H1 (cell line): ENCODE measurements at regions not wholly inside any gene's neighbourhood (a gene's known extent, or its start where the extent isn't known, plus 50 kb on each side); places are given as distances from the start of the nearest gene placed in this dataset.
"Not testable (repeated sequence)": the region's sequence is repeated elsewhere in the genome, so short reads cannot be mapped to it uniquely, and the experiment has no call there.

Experiments used
- CBX5 ChIP-seq: fragments of 300-800, 300-1000 bp; sonication (generic); IDR thresholded peaks from 2 replicates; pipeline ENCODE4 v1.7.1; 2016; ENCODE audit warnings: antibody characterized with exemption, low read length, low read depth
- HDAC6 ChIP-seq: IDR thresholded peaks from one replicate; pipeline ENCODE4 v1.7.1; 2012; ENCODE audit warnings: low read depth, mild to moderate bottlenecking, inconsistent platforms, low read length, moderate library complexity
- KDM1A ChIP-seq: fragments of 200-600, 300-600 bp; sonication (generic); IDR thresholded peaks from 2 replicates; pipeline ENCODE4 v1.7.1; 2016; ENCODE audit warnings: mild to moderate bottlenecking, low read length, borderline replicate concordance
- KDM5A ChIP-seq: fragments of 200-600 bp; IDR thresholded peaks from 2 replicates; pipeline ENCODE4 v1.7.1; 2012; ENCODE audit warnings: mild to moderate bottlenecking, low read length, inconsistent platforms, mixed read lengths

DNA sequence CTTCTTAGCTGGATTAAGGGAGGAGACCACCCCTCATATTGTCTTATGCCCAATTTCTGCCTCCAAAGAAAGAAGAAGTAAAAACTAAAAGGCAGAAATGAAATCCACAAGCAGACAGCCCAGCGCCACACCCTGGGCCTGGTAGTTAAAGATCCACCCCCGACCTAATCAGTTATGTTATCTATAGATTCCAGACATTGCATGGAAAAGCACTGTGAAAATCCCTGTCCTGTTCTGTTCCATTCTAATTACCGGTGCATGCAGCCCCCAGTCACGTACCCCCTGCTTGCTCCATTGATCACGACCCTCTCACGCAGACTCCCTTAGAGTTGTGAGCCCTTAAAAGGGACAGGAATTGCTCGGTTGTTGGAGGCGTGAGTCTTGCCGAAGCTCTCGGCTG is 85.7 kb upstream of the METAP2 start:
- not testable (repeated sequence) for TF ChIP-seq KDM5A, HDAC6, CBX5, KDM1A
